K562 (cell line): ENCODE measurements at regions not wholly inside any gene's neighbourhood (a gene's known extent, or its start where the extent isn't known, plus 50 kb on each side); places are given as distances from the start of the nearest gene placed in this dataset.
A peak's percentile ranks its signal among the peaks of the same experiment; 100 is the strongest.

Experiments used
- ARNT ChIP-seq, 2 experiments: fragments of 450-650 bp; IDR thresholded peaks; 2 replicates each; pipeline ENCODE4 v1.6.1; 2016; ENCODE audit warnings: mild to moderate bottlenecking in 1 of 2
- BHLHE40 ChIP-seq: IDR thresholded peaks from 2 replicates; pipeline ENCODE4 v1.6.1; 2011; ENCODE audit warnings: low read length, improper control_type of control experiment
- CBX2 ChIP-seq: fragments of 200-600 bp; sonication (generic); IDR thresholded peaks from one replicate; pipeline ENCODE4 v1.6.1; 2012; ENCODE audit warnings: mild to moderate bottlenecking, low read length, inconsistent platforms; ENCODE audit not compliant: insufficient read depth, poor library complexity, severe bottlenecking
- EZH2 ChIP-seq: IDR thresholded peaks from 2 replicates; pipeline ENCODE4 v1.6.1; 2012; ENCODE audit warnings: low read depth, mild to moderate bottlenecking, inconsistent platforms, low read length, borderline replicate concordance
- MEIS2 ChIP-seq: fragments of 450-650 bp; IDR thresholded peaks from 2 replicates; pipeline ENCODE4 v1.6.1; 2014; ENCODE audit warnings: mild to moderate bottlenecking; ENCODE audit not compliant: partially characterized antibody
- NFYB ChIP-seq: IDR thresholded peaks from 2 replicates; pipeline ENCODE4 v1.6.1; 2011; ENCODE audit warnings: mild to moderate bottlenecking, moderate library complexity; ENCODE audit not compliant: insufficient read length; ENCODE audit errors: extremely low read depth
- YY1 ChIP-seq, 3 experiments: IDR thresholded peaks; 2 replicates each; pipeline ENCODE4 v1.6.1; 2011; ENCODE audit warnings: low read length in 2 of 3, mild to moderate bottlenecking in 2 of 3, moderate library complexity in 2 of 3, borderline replicate concordance in 1 of 3, control low read depth in 1 of 3, low read depth in 1 of 3; ENCODE audit not compliant: insufficient read depth in 3 of 3, insufficient replicate concordance in 2 of 3, control insufficient read depth in 1 of 3, insufficient read length in 1 of 3; ENCODE audit errors: extremely low read depth in 1 of 3
- ZBTB7A ChIP-seq: IDR thresholded peaks from 2 replicates; pipeline ENCODE4 v1.6.1; 2011; ENCODE audit warnings: low read depth, mild to moderate bottlenecking, low read length, moderate library complexity, borderline replicate concordance; ENCODE audit not compliant: control insufficient read depth
- ZZZ3 ChIP-seq: fragments of 450-650 bp; IDR thresholded peaks from 2 replicates; pipeline ENCODE4 v1.6.1; 2016; ENCODE audit warnings: antibody characterized with exemption, mild to moderate bottlenecking, moderate library complexity
- TF ChIP-seq, protein P1 (sequence below): fragments of 450-650 bp; formaldehyde crosslinking; IDR thresholded peaks from 2 replicates; pipeline ENCODE4 v1.4.0; 2020; ENCODE audit warnings: mild to moderate bottlenecking, mixed read lengths
- TF ChIP-seq, protein P2 (sequence below), 2 experiments: IDR thresholded peaks in 1 of 2; conservative IDR thresholded peaks in 1 of 2; 2 replicates each; pipeline ENCODE4 v1.6.1; 2016; ENCODE audit warnings: low read depth in 2 of 2, mild to moderate bottlenecking in 1 of 2, missing compliant biosample characterization in 1 of 2, missing genetic modification characterization in 1 of 2, moderate library complexity in 1 of 2
- TF ChIP-seq, protein P3 (sequence below), 3 experiments: fragments of 200-800 bp in 1 of 3; fragments of 250-450 bp in 1 of 3; fragments of 450-650 bp in 1 of 3; sonication (Bioruptor Pico) in 1 of 3; sonication (Bioruptor generic) in 1 of 3; formaldehyde crosslinking in 1 of 3; IDR thresholded peaks; 2 replicates each; pipeline versions ENCODE4 v1.6.1 to v1.8.0; 2016 to 2022; ENCODE audit warnings: mild to moderate bottlenecking in 2 of 3, missing genetic modification characterization in 2 of 3, missing compliant biosample characterization in 1 of 3, moderate library complexity in 1 of 3
- TF ChIP-seq, protein P4 (sequence below), 3 experiments: IDR thresholded peaks in 2 of 3; conservative IDR thresholded peaks in 1 of 3; 2 replicates each; pipeline ENCODE4 v1.5.1; 2011 to 2012; ENCODE audit warnings: low read length in 3 of 3, mild to moderate bottlenecking in 3 of 3, control low read depth in 2 of 3, improper control_type of control experiment in 1 of 3, inconsistent platforms in 1 of 3, low read depth in 1 of 3, mixed read lengths in 1 of 3, moderate library complexity in 1 of 3; ENCODE audit not compliant: insufficient read depth in 2 of 3

DNA sequence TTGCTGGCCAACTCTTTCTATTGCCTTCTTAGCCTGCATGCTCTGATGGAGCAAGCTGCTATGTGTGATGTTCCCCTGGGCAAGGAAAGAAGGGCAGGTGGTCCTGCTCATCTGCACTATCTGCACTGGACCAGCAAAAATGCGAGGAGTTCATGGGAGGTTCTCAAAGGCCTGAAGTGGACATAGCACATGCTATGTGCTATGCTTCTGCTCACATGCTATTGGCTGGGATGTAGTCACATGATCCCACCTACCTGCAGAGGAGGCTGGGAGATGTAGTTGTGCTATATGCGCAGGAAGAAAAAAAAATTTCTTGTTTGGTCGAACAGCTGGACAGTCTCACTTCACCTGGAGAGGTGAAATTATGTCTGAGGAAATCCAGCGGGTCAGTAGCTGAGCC lies 587.7 kb downstream of the MATN1 start:
- TF ChIP-seq YY1 (IDR thresholded peaks at IDR 0.05; ENCODE audit: borderline replicate concordance in 1 of 3, control insufficient read depth in 1 of 3, extremely low read depth in 1 of 3, insufficient read depth in 3 of 3, insufficient read length in 1 of 3, insufficient replicate concordance in 2 of 3, low read depth in 1 of 3, low read length in 2 of 3) (no peak), CBX2 (no peak), NFYB (no peak), BHLHE40 (no peak), MEIS2 (no peak), ZBTB7A (no peak), ARNT (IDR thresholded peaks at IDR 0.05) (no peak), ZZZ3 (no peak), EZH2 (no peak)
- TF ChIP-seq, protein P1, sequence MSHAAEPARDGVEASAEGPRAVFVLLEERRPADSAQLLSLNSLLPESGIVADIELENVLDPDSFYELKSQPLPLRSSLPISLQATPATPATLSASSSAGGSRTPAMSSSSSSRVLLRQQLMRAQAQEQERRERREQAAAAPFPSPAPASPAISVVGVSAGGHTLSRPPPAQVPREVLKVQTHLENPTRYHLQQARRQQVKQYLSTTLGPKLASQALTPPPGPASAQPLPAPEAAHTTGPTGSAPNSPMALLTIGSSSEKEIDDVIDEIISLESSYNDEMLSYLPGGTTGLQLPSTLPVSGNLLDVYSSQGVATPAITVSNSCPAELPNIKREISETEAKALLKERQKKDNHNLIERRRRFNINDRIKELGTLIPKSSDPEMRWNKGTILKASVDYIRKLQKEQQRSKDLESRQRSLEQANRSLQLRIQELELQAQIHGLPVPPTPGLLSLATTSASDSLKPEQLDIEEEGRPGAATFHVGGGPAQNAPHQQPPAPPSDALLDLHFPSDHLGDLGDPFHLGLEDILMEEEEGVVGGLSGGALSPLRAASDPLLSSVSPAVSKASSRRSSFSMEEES (CRISPR knock-in tag): peak; percentile 88
- TF ChIP-seq, protein P2, sequence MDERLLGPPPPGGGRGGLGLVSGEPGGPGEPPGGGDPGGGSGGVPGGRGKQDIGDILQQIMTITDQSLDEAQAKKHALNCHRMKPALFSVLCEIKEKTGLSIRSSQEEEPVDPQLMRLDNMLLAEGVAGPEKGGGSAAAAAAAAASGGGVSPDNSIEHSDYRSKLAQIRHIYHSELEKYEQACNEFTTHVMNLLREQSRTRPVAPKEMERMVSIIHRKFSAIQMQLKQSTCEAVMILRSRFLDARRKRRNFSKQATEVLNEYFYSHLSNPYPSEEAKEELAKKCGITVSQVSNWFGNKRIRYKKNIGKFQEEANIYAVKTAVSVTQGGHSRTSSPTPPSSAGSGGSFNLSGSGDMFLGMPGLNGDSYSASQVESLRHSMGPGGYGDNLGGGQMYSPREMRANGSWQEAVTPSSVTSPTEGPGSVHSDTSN (CRISPR knock-in tag; IDR thresholded peaks at IDR 0.05; ENCODE audit: low read depth): no peak
- TF ChIP-seq, protein P2 (tag; conservative IDR thresholded peaks at IDR 0.05; ENCODE audit: low read depth): no peak
- TF ChIP-seq, protein P3, sequence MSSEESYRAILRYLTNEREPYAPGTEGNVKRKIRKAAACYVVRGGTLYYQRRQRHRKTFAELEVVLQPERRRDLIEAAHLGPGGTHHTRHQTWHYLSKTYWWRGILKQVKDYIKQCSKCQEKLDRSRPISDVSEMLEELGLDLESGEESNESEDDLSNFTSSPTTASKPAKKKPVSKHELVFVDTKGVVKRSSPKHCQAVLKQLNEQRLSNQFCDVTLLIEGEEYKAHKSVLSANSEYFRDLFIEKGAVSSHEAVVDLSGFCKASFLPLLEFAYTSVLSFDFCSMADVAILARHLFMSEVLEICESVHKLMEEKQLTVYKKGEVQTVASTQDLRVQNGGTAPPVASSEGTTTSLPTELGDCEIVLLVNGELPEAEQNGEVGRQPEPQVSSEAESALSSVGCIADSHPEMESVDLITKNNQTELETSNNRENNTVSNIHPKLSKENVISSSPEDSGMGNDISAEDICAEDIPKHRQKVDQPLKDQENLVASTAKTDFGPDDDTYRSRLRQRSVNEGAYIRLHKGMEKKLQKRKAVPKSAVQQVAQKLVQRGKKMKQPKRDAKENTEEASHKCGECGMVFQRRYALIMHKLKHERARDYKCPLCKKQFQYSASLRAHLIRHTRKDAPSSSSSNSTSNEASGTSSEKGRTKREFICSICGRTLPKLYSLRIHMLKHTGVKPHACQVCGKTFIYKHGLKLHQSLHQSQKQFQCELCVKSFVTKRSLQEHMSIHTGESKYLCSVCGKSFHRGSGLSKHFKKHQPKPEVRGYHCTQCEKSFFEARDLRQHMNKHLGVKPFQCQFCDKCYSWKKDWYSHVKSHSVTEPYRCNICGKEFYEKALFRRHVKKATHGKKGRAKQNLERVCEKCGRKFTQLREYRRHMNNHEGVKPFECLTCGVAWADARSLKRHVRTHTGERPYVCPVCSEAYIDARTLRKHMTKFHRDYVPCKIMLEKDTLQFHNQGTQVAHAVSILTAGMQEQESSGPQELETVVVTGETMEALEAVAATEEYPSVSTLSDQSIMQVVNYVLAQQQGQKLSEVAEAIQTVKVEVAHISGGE (CRISPR knock-in tag; IDR thresholded peaks at IDR 0.05): no peak
- TF ChIP-seq, protein P4, sequence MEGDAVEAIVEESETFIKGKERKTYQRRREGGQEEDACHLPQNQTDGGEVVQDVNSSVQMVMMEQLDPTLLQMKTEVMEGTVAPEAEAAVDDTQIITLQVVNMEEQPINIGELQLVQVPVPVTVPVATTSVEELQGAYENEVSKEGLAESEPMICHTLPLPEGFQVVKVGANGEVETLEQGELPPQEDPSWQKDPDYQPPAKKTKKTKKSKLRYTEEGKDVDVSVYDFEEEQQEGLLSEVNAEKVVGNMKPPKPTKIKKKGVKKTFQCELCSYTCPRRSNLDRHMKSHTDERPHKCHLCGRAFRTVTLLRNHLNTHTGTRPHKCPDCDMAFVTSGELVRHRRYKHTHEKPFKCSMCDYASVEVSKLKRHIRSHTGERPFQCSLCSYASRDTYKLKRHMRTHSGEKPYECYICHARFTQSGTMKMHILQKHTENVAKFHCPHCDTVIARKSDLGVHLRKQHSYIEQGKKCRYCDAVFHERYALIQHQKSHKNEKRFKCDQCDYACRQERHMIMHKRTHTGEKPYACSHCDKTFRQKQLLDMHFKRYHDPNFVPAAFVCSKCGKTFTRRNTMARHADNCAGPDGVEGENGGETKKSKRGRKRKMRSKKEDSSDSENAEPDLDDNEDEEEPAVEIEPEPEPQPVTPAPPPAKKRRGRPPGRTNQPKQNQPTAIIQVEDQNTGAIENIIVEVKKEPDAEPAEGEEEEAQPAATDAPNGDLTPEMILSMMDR (IDR thresholded peaks at IDR 0.05 in 2 of 3, conservative IDR thresholded peaks at IDR 0.05 in 1 of 3; ENCODE audit: insufficient read depth in 2 of 3, low read depth in 1 of 3, low read length in 3 of 3): no peak
